Cerebellar nuclear complex (tissue), 1 donor: ENCODE measurements at regions not wholly inside any gene's neighbourhood (a gene's known extent, or its start where the extent isn't known, plus 50 kb on each side); places are given as distances from the start of the nearest gene placed in this dataset.
"Not testable (repeated sequence)": the region's sequence is repeated elsewhere in the genome, so short reads cannot be mapped to it uniquely, and the experiment has no call there.

Source experiments
- DNase-seq, 2 experiments: peaks; one replicate each; lab custom pipeline; 2025; lab: John Stamatoyannopoulos, UW

- no peak for DNase-seq
These were observed 133.8 kb upstream of the RFX3 start for GRCh38 chr9:3659647-3660046.

- no peak for DNase-seq
These were observed 133.2 kb upstream of the RFX3 start for GRCh38 chr9:3658964-3659363.

- no peak for DNase-seq
These were observed 130.4 kb upstream of the RFX3 start for GRCh38 chr9:3656224-3656623.

GRCh38 chr9:3650994-3651622 lies 125.3 kb upstream of the RFX3 start:
- DNase-seq, result no peak

- DNase-seq, result no peak
These were observed 123.0 kb upstream of the RFX3 start for GRCh38 chr9:3648722-3649246.

GRCh38 chr9:3648266-3648665 lies 122.5 kb upstream of the RFX3 start:
- DNase-seq, result no peak

- no peak for DNase-seq
These were observed 121.9 kb upstream of the RFX3 start for GRCh38 chr9:3647652-3648051.

GRCh38 chr9:3646226-3646625 lies 120.4 kb upstream of the RFX3 start:
- DNase-seq, result peak; percentile 36 to 58

- not testable (repeated sequence) for DNase-seq
These were observed 116.3 kb upstream of the RFX3 start for GRCh38 chr9:3642075-3642474.

- no peak for DNase-seq
These were observed 103.7 kb upstream of the RFX3 start for GRCh38 chr9:3629495-3629894.

GRCh38 chr9:3628239-3628638 lies 102.4 kb upstream of the RFX3 start:
- DNase-seq, result no peak

GRCh38 chr9:3608011-3608410 lies 82.2 kb upstream of the RFX3 start:
- no peak for DNase-seq

GRCh38 chr9:3600672-3601071 lies 74.9 kb upstream of the RFX3 start:
- DNase-seq, result no peak

GRCh38 chr9:3597792-3598191 lies 72.0 kb upstream of the RFX3 start:
- no peak for DNase-seq

- no peak for DNase-seq
These were observed 60.3 kb upstream of the RFX3 start for GRCh38 chr9:3586066-3586465.

GRCh38 chr9:3585606-3586005 lies 59.8 kb upstream of the RFX3 start:
- DNase-seq, result no peak

- DNase-seq, result no peak
These were observed 53.0 kb upstream of the RFX3 start for GRCh38 chr9:3578786-3579185.

- DNase-seq, result no peak
These were observed 50.5 kb upstream of the RFX3 start for GRCh38 chr9:3576328-3576727.

- DNase-seq, result no peak
These were observed 50.0 kb upstream of the RFX3 start for GRCh38 chr9:3575821-3576220.
